ENCODE measurements at regions not wholly inside any gene's neighbourhood (a gene's known extent, or its start where the extent isn't known, plus 50 kb on each side); places are given as distances from the start of the nearest gene placed in this dataset.
A peak's percentile ranks its signal among the peaks of the same experiment; 100 is the strongest.
"Not testable (repeated sequence)": the region's sequence is repeated elsewhere in the genome, so short reads cannot be mapped to it uniquely, and the experiment has no call there.

GRCh38 chr2:75292826-75293225 is 93.5 kb upstream of the TACR1 start:
- Histone ChIP-seq H3K36me3 (no peaks in the 10 kb centered on the region), H3K4me3 (no peak overlapping the region), H3K4me1 (no peaks in the 10 kb centered on the region), H3K9me3 (no peaks in the 10 kb centered on the region), H3K27me3 (no peaks in the 10 kb centered on the region), H3K27ac (replicated peaks in 1 of 4) (no peak overlapping the region)
- DNase-seq (ENCODE audit: extremely low spot score), result no peak
- WGBS, result 63% methylated on average over 1 of the region's 1 CpG
- TF ChIP-seq POLR2A (IDR thresholded peaks at IDR 0.05; ENCODE audit: low read depth) (no peak), EP300 (IDR thresholded peaks at IDR 0.05) (no peak), POLR2AphosphoS5 (IDR thresholded peaks at IDR 0.05) (no peak)
- TF ChIP-seq, protein P1, sequence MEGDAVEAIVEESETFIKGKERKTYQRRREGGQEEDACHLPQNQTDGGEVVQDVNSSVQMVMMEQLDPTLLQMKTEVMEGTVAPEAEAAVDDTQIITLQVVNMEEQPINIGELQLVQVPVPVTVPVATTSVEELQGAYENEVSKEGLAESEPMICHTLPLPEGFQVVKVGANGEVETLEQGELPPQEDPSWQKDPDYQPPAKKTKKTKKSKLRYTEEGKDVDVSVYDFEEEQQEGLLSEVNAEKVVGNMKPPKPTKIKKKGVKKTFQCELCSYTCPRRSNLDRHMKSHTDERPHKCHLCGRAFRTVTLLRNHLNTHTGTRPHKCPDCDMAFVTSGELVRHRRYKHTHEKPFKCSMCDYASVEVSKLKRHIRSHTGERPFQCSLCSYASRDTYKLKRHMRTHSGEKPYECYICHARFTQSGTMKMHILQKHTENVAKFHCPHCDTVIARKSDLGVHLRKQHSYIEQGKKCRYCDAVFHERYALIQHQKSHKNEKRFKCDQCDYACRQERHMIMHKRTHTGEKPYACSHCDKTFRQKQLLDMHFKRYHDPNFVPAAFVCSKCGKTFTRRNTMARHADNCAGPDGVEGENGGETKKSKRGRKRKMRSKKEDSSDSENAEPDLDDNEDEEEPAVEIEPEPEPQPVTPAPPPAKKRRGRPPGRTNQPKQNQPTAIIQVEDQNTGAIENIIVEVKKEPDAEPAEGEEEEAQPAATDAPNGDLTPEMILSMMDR (IDR thresholded peaks at IDR 0.05), result no peak
- intact Hi-C loops (cut with DNase I), result no loop called here

DNA sequence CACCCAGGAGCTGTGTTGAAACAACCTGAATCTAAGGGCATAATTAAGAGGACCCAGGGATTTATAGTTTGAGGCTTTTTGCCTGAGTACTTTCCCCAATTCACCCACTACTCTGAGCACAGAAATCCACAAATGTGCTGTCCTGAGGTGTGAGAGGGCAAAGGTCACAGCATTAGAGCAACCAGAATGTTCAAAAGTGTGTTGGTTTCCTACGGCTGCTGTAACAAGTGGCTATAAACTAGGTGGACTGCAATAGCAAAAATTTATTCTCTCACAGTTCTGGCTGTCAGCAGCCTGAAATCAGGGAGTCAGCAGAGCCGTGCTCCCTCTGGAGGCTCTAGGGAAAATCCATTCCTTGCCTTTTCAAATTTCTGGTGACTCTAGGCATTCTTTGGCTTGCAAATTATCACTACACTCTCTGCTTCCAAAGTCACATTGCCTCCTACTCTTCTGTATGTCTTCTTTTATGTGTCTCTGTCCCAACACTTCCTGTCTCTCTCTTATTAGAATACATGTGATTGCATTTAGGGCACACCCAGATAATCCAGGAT is 91.4 kb upstream of the TACR1 start:
- WGBS, result 43% methylated on average over 2 of the region's 2 CpGs
- TF ChIP-seq EP300 (IDR thresholded peaks at IDR 0.05) (no peak), POLR2A (IDR thresholded peaks at IDR 0.05; ENCODE audit: low read depth) (no peak), POLR2AphosphoS5 (IDR thresholded peaks at IDR 0.05) (no peak)
- TF ChIP-seq, protein P1 (IDR thresholded peaks at IDR 0.05), result no peak
- Histone ChIP-seq H3K27ac (replicated peaks in 1 of 4) (no peak overlapping the region), H3K9me3 (no peaks in the 10 kb centered on the region), H3K27me3 (no peaks in the 10 kb centered on the region), H3K4me3 (no peak overlapping the region), H3K36me3 (no peaks in the 10 kb centered on the region), H3K4me1 (no peaks in the 10 kb centered on the region)
- DNase-seq (ENCODE audit: extremely low spot score), result peak; percentile 42
- intact Hi-C loops (cut with DNase I), result no loop called here

DNA sequence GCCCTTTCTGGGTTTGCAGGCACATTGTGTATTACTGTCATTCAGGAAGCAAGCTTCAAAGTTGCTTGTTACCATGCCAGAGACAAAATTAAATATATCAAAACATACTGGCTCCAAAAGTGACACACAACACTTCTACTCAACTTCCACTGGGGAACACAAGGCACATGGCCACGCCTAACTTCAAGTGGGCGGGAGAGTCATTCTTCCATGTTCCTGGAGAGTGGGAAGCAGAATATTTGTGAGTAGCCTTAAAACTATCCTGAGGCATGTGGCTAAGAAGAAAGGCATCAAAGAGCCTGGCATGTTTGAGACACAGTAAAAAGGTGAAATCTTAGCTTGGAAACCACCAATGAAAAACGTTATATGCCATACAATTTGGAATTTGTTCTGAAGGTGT is 90.5 kb upstream of the TACR1 start:
- intact Hi-C loops (cut with DNase I), result no loop called here
- H3K4me3 ChIP-seq, result no peak overlapping the region
- TF ChIP-seq POLR2A (IDR thresholded peaks at IDR 0.05; ENCODE audit: low read depth), result no peak
- TF ChIP-seq, protein P1 (IDR thresholded peaks at IDR 0.05), result no peak
- TF ChIP-seq POLR2AphosphoS5 (IDR thresholded peaks at IDR 0.05), result no peak
- no peak for TF ChIP-seq EP300 (IDR thresholded peaks at IDR 0.05)
- no peaks in the 10 kb centered on the region for H3K27me3 ChIP-seq
- no peak for DNase-seq (ENCODE audit: extremely low spot score)
- H3K4me1 ChIP-seq, result no peaks in the 10 kb centered on the region
- no peak overlapping the region for H3K27ac ChIP-seq (replicated peaks in 1 of 4)
- H3K9me3 ChIP-seq, result no peaks in the 10 kb centered on the region
- H3K36me3 ChIP-seq, result no peaks in the 10 kb centered on the region
- WGBS, result 92% methylated on average over 3 of the region's 3 CpGs

GRCh38 chr2:75289178-75289577 is 89.9 kb upstream of the TACR1 start:
- 80% methylated on average over 7 of the region's 7 CpGs for WGBS
- H3K9me3 ChIP-seq; intact Hi-C loops (cut with DNase I); H3K4me1 ChIP-seq; H3K4me3 ChIP-seq; H3K27me3 ChIP-seq; H3K27ac ChIP-seq (replicated peaks in 1 of 4); H3K36me3 ChIP-seq; DNase-seq (ENCODE audit: extremely low spot score): not testable (repeated sequence)

GRCh38 chr2:75288760-75289159 is 89.4 kb upstream of the TACR1 start:
- H3K4me3 ChIP-seq, result no peak overlapping the region
- intact Hi-C loops (cut with DNase I), result no loop called here
- TF ChIP-seq, protein P1 (IDR thresholded peaks at IDR 0.05), result no peak
- TF ChIP-seq POLR2AphosphoS5 (IDR thresholded peaks at IDR 0.05) (no peak), EP300 (IDR thresholded peaks at IDR 0.05) (no peak), POLR2A (IDR thresholded peaks at IDR 0.05; ENCODE audit: low read depth) (no peak)
- H3K27ac ChIP-seq (replicated peaks in 1 of 4), result no peak overlapping the region
- H3K9me3 ChIP-seq, result no peaks in the 10 kb centered on the region
- no peaks in the 10 kb centered on the region for H3K27me3 ChIP-seq
- H3K4me1 ChIP-seq, result no peaks in the 10 kb centered on the region
- no peak for DNase-seq (ENCODE audit: extremely low spot score)
- H3K36me3 ChIP-seq, result no peaks in the 10 kb centered on the region

Measured in esophagus muscularis mucosa (tissue), 4 donors.